ENCODE measurements at regions not wholly inside any gene's neighbourhood (a gene's known extent, or its start where the extent isn't known, plus 50 kb on each side); places are given as distances from the start of the nearest gene placed in this dataset.

GRCh38 chr4:116628598-116628997 is 456.8 kb downstream of the TRAM1L1 start:
- Histone ChIP-seq H4K91ac (ENCODE audit: insufficient read depth, low read depth, low read length) (no peak overlapping the region), H3K4me3 (ENCODE audit: insufficient read depth, low read depth, low read length) (no peak overlapping the region), H3K27ac (ENCODE audit: insufficient read depth, low read length) (no peak overlapping the region), H4K5ac (ENCODE audit: low read depth, low read length) (no peak overlapping the region), H3K4me1 (ENCODE audit: control insufficient read depth, insufficient read depth, low read length) (no peaks in the 10 kb centered on the region), H2AK5ac (ENCODE audit: low read depth, low read length) (no peak overlapping the region), H4K8ac (ENCODE audit: low read depth in 2 of 2, low read length in 2 of 2) (no peak overlapping the region), H3K14ac (replicated peaks; ENCODE audit: low read depth, low read length) (no peak overlapping the region), H4K20me1 (ENCODE audit: insufficient read depth, low read length) (no peaks in the 10 kb centered on the region), H2BK120ac (ENCODE audit: low read depth, low read length) (no peak overlapping the region), H3K79me1 (ENCODE audit: low read depth in 1 of 2, low read length in 2 of 2) (no peaks in the 10 kb centered on the region), H3K18ac (ENCODE audit: low read depth, low read length) (no peak overlapping the region), H2BK15ac (ENCODE audit: low read depth, low read length) (no peak overlapping the region), H3K23ac (ENCODE audit: low read depth, low read length) (no peak overlapping the region), H3K4me2 (ENCODE audit: low read depth, low read length) (no peak overlapping the region), H3K9ac (ENCODE audit: low read depth, low read length) (no peak overlapping the region), H2AFZ (replicated peaks; ENCODE audit: low read length, poor library complexity) (no peak overlapping the region), H2AK9ac (replicated peaks; ENCODE audit: low read depth, low read length, poor library complexity) (no peak overlapping the region), H3K27me3 (ENCODE audit: control insufficient read depth, insufficient read depth, low read length) (no peaks in the 10 kb centered on the region), H2BK5ac (ENCODE audit: low read depth, low read length, poor library complexity, severe bottlenecking) (no peak overlapping the region), H3K9me1 (ENCODE audit: insufficient read depth, low read length) (no peaks in the 10 kb centered on the region), H3K9me3 (ENCODE audit: control insufficient read depth, insufficient read depth, low read length) (no peaks in the 10 kb centered on the region), H3K4ac (ENCODE audit: low read depth, low read length) (no peak overlapping the region), H2BK20ac (ENCODE audit: low read depth, low read length) (no peak overlapping the region), H3K36me3 (ENCODE audit: control insufficient read depth, insufficient read depth, low read length) (no peaks in the 10 kb centered on the region), H3K56ac (ENCODE audit: extremely low read depth, insufficient read depth, low read length) (no peak overlapping the region)
- dilution Hi-C loops (cut with HindIII; ENCODE audit: low sequenced_read_pairs, unreplicated experiment), result no loop called here
- DNase-seq (no peak), ATAC-seq (ENCODE audit: low read depth) (no peak)
- POLR2A ChIA-PET (ENCODE audit: unreplicated experiment), result no interaction called here
- in situ Hi-C loops (cut with MboI; ENCODE audit: low sequenced_read_pairs), result no loop called here
- BruUV-seq (replicated peaks), result no TSS peak
- intact Hi-C loops (cut with micrococcal nuclease), result no loop called here
- CTCF ChIA-PET, result no interaction called here
- WGBS, 2 experiments (ENCODE audit: extremely low coverage in 2 of 2, insufficient read length in 1 of 2), result no CpG with 5 or more reads among the region's 2 CpGs
- TF ChIP-seq MXI1 (IDR thresholded peaks at IDR 0.05; ENCODE audit: borderline replicate concordance, low read depth, low read length), result no peak
- TF ChIP-seq, protein P1, sequence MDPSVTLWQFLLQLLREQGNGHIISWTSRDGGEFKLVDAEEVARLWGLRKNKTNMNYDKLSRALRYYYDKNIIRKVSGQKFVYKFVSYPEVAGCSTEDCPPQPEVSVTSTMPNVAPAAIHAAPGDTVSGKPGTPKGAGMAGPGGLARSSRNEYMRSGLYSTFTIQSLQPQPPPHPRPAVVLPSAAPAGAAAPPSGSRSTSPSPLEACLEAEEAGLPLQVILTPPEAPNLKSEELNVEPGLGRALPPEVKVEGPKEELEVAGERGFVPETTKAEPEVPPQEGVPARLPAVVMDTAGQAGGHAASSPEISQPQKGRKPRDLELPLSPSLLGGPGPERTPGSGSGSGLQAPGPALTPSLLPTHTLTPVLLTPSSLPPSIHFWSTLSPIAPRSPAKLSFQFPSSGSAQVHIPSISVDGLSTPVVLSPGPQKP (IDR thresholded peaks at IDR 0.05; ENCODE audit: borderline replicate concordance, low read depth, low read length), result no peak
- TF ChIP-seq RFX5 (IDR thresholded peaks at IDR 0.05; ENCODE audit: low read depth, low read length), result no peak
- TF ChIP-seq, protein P2, sequence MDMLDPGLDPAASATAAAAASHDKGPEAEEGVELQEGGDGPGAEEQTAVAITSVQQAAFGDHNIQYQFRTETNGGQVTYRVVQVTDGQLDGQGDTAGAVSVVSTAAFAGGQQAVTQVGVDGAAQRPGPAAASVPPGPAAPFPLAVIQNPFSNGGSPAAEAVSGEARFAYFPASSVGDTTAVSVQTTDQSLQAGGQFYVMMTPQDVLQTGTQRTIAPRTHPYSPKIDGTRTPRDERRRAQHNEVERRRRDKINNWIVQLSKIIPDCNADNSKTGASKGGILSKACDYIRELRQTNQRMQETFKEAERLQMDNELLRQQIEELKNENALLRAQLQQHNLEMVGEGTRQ (IDR thresholded peaks at IDR 0.05; ENCODE audit: low read depth, low read length), result no peak
- TF ChIP-seq POLR2A (IDR thresholded peaks at IDR 0.05; ENCODE audit: low read depth, low read length), result no peak
- no peak for TF ChIP-seq RAD21 (IDR thresholded peaks at IDR 0.05; ENCODE audit: low read length)
- no peak for TF ChIP-seq MAZ (IDR thresholded peaks at IDR 0.05; ENCODE audit: borderline replicate concordance, low read depth, low read length)
- TF ChIP-seq CHD1 (IDR thresholded peaks at IDR 0.05; ENCODE audit: low read depth, low read length), result no peak
- TF ChIP-seq NFE2L2 (IDR thresholded peaks at IDR 0.05; ENCODE audit: low read depth, low read length), result no peak
- TF ChIP-seq, protein P3, sequence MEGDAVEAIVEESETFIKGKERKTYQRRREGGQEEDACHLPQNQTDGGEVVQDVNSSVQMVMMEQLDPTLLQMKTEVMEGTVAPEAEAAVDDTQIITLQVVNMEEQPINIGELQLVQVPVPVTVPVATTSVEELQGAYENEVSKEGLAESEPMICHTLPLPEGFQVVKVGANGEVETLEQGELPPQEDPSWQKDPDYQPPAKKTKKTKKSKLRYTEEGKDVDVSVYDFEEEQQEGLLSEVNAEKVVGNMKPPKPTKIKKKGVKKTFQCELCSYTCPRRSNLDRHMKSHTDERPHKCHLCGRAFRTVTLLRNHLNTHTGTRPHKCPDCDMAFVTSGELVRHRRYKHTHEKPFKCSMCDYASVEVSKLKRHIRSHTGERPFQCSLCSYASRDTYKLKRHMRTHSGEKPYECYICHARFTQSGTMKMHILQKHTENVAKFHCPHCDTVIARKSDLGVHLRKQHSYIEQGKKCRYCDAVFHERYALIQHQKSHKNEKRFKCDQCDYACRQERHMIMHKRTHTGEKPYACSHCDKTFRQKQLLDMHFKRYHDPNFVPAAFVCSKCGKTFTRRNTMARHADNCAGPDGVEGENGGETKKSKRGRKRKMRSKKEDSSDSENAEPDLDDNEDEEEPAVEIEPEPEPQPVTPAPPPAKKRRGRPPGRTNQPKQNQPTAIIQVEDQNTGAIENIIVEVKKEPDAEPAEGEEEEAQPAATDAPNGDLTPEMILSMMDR (conservative IDR thresholded peaks at IDR 0.05; ENCODE audit: low read depth, low read length), result no peak
- no peak for TF ChIP-seq FOS (IDR thresholded peaks at IDR 0.05; ENCODE audit: low read depth, low read length)
- no peak for TF ChIP-seq SMC3 (IDR thresholded peaks at IDR 0.05; ENCODE audit: low read depth, low read length)
- no peak for TF ChIP-seq RCOR1 (IDR thresholded peaks at IDR 0.05; ENCODE audit: insufficient replicate concordance, low read length)
- TF ChIP-seq CEBPB (IDR thresholded peaks at IDR 0.05; ENCODE audit: low read depth, low read length), result no peak
- no peak for TF ChIP-seq BHLHE40 (IDR thresholded peaks at IDR 0.05; ENCODE audit: low read depth, low read length)
- TF ChIP-seq MAFK (IDR thresholded peaks at IDR 0.05; ENCODE audit: low read depth, low read length), result no peak

Measured in IMR-90 (cell line).